HL-60 (cell line): ENCODE measurements at regions not wholly inside any gene's neighbourhood (a gene's known extent, or its start where the extent isn't known, plus 50 kb on each side); places are given as distances from the start of the nearest gene placed in this dataset.

Experiments used
- CTCF ChIP-seq: IDR thresholded peaks from one replicate; pipeline ENCODE4 v1.5.1; 2011; ENCODE audit warnings: low read length, control low read depth, inconsistent platforms; ENCODE audit not compliant: insufficient read depth
- GABPA ChIP-seq: IDR thresholded peaks from 2 replicates; pipeline ENCODE4 v1.6.1; 2012; ENCODE audit warnings: low read depth
- POLR2AphosphoS5 ChIP-seq: IDR thresholded peaks from 2 replicates; pipeline ENCODE4 v1.6.1; 2012; ENCODE audit warnings: low read depth
- REST ChIP-seq: IDR thresholded peaks from 2 replicates; pipeline ENCODE4 v1.6.1; 2012; ENCODE audit warnings: low read depth; ENCODE audit not compliant: insufficient replicate concordance

GRCh38 chr18:60506682-60507081, 134.1 kb upstream of the MC4R start:
- TF ChIP-seq CTCF (no peak), REST (no peak), POLR2AphosphoS5 (no peak), GABPA (no peak)
